ENCODE measurements at regions not wholly inside any gene's neighbourhood (a gene's known extent, or its start where the extent isn't known, plus 50 kb on each side); places are given as distances from the start of the nearest gene placed in this dataset.

DNA sequence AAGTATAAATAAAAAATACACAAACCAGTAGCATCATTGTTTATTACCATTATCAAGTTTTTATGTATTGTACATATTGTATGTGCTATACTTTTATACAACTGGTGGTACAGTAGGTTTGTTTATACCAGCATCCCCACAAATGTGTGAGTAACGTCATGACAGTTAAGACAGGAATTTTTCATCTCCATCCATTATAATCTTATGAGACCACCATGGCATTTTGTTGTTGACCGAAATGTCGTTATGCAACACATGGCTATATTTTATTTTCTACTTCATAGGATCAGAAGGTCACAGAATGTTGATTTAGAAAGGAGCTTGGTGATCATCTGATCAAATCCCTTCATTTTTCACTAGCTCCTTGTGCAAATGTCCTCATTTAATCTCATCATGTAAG, 170.9 kb upstream of the NCAM1 start:
- Histone ChIP-seq H3K27ac (ENCODE audit: insufficient read depth, low read length) (no peak overlapping the region), H3K4me1 (ENCODE audit: control insufficient read depth, insufficient read depth, low read length) (no peaks in the 10 kb centered on the region), H2BK5ac (ENCODE audit: low read depth, low read length, poor library complexity, severe bottlenecking) (no peak overlapping the region), H2BK120ac (ENCODE audit: low read depth, low read length) (no peak overlapping the region), H3K4ac (ENCODE audit: low read depth, low read length) (no peak overlapping the region), H3K23ac (ENCODE audit: low read depth, low read length) (no peak overlapping the region), H3K27me3 (ENCODE audit: control insufficient read depth, insufficient read depth, low read length) (no peaks in the 10 kb centered on the region), H3K9me3 (ENCODE audit: control insufficient read depth, insufficient read depth, low read length) (0 out of 2 replicates have a peak, but pooled peaks cover 2% of the 10 kb centered on the region), H3K36me3 (ENCODE audit: control insufficient read depth, insufficient read depth, low read length) (no peaks in the 10 kb centered on the region), H2BK15ac (ENCODE audit: low read depth, low read length) (no peak overlapping the region), H4K20me1 (ENCODE audit: insufficient read depth, low read length) (no peaks in the 10 kb centered on the region), H3K9ac (ENCODE audit: low read depth, low read length) (no peak overlapping the region), H2AFZ (replicated peaks; ENCODE audit: low read length, poor library complexity) (no peak overlapping the region), H4K5ac (ENCODE audit: low read depth, low read length) (no peak overlapping the region), H4K91ac (ENCODE audit: insufficient read depth, low read depth, low read length) (no peak overlapping the region), H4K8ac (ENCODE audit: low read depth in 2 of 2, low read length in 2 of 2) (no peak overlapping the region), H2AK5ac (ENCODE audit: low read depth, low read length) (no peak overlapping the region), H2AK9ac (replicated peaks; ENCODE audit: low read depth, low read length, poor library complexity) (no peak overlapping the region), H3K18ac (ENCODE audit: low read depth, low read length) (no peak overlapping the region), H2BK20ac (ENCODE audit: low read depth, low read length) (no peak overlapping the region), H3K4me2 (ENCODE audit: low read depth, low read length) (no peak overlapping the region), H3K56ac (ENCODE audit: extremely low read depth, insufficient read depth, low read length) (no peak overlapping the region), H3K14ac (replicated peaks; ENCODE audit: low read depth, low read length) (no peak overlapping the region), H3K9me1 (ENCODE audit: insufficient read depth, low read length) (no peaks in the 10 kb centered on the region), H3K4me3 (ENCODE audit: insufficient read depth, low read depth, low read length) (no peak overlapping the region), H3K79me1 (ENCODE audit: low read depth in 1 of 2, low read length in 2 of 2) (no peaks in the 10 kb centered on the region)
- BruUV-seq (replicated peaks), result no TSS peak
- ATAC-seq (ENCODE audit: low read depth), result no peak
- WGBS, 2 experiments (ENCODE audit: extremely low coverage in 2 of 2, insufficient read length in 1 of 2), result no CpG with 5 or more reads among the region's 3 CpGs
- intact Hi-C loops (cut with micrococcal nuclease) (no loop called here), dilution Hi-C loops (cut with HindIII; ENCODE audit: low sequenced_read_pairs, unreplicated experiment) (no loop called here), in situ Hi-C loops (cut with MboI; ENCODE audit: low sequenced_read_pairs) (no loop called here)
- CTCF ChIA-PET, result no interaction called here
- TF ChIP-seq NFE2L2 (IDR thresholded peaks at IDR 0.05; ENCODE audit: low read depth, low read length) (no peak), FOS (IDR thresholded peaks at IDR 0.05; ENCODE audit: low read depth, low read length) (no peak), CEBPB (IDR thresholded peaks at IDR 0.05; ENCODE audit: low read depth, low read length) (no peak), CHD1 (IDR thresholded peaks at IDR 0.05; ENCODE audit: low read depth, low read length) (no peak), BHLHE40 (IDR thresholded peaks at IDR 0.05; ENCODE audit: low read depth, low read length) (no peak), MAFK (IDR thresholded peaks at IDR 0.05; ENCODE audit: low read depth, low read length) (no peak), POLR2A (IDR thresholded peaks at IDR 0.05; ENCODE audit: low read depth, low read length) (no peak)
- TF ChIP-seq, protein P1, sequence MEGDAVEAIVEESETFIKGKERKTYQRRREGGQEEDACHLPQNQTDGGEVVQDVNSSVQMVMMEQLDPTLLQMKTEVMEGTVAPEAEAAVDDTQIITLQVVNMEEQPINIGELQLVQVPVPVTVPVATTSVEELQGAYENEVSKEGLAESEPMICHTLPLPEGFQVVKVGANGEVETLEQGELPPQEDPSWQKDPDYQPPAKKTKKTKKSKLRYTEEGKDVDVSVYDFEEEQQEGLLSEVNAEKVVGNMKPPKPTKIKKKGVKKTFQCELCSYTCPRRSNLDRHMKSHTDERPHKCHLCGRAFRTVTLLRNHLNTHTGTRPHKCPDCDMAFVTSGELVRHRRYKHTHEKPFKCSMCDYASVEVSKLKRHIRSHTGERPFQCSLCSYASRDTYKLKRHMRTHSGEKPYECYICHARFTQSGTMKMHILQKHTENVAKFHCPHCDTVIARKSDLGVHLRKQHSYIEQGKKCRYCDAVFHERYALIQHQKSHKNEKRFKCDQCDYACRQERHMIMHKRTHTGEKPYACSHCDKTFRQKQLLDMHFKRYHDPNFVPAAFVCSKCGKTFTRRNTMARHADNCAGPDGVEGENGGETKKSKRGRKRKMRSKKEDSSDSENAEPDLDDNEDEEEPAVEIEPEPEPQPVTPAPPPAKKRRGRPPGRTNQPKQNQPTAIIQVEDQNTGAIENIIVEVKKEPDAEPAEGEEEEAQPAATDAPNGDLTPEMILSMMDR (conservative IDR thresholded peaks at IDR 0.05; ENCODE audit: low read depth, low read length), result no peak
- POLR2A ChIA-PET (ENCODE audit: unreplicated experiment), result no interaction called here
- no peak for DNase-seq
